ENCODE measurements at regions not wholly inside any gene's neighbourhood (a gene's known extent, or its start where the extent isn't known, plus 50 kb on each side); places are given as distances from the start of the nearest gene placed in this dataset.
"Not testable (repeated sequence)": the region's sequence is repeated elsewhere in the genome, so short reads cannot be mapped to it uniquely, and the experiment has no call there.

DNA sequence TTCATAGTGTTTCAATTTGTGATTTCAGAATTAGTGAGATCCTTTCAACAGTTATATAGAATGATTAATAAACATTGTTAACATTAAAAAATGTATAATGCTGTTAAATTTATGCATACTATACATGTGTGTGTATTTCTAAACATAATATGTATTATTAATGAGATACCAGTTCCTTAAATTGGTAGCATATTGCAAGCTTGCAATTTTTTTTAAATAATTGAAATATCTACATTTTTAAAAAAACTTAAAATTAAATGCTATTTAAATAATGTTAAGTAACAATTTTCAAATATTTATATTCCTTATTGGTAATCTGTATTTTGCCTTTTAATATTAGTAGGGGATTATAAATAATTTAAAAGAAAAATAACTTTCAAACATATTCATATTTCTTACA is 1479.5 kb upstream of the PCDH7 start:
- DNase-seq = no peak

DNA sequence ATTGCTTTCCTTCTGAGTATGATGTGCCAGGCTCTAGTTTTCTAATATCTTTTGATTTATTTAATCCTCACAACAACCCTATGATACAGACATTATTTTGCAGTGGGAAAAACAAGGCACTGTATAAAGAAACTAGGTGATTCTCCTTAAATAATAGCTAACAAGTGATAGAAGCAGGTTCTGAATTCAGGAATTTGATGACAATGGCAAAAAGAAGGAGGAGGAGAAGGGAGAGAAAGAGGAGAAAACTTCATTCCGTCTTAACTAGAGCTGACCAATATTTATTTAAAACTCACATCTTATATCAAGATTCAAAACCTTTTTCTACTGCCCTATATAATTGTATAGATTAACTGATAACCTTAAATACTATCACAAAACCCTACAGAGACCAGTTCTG is 1477.1 kb upstream of the PCDH7 start:
- no peak for DNase-seq

DNA sequence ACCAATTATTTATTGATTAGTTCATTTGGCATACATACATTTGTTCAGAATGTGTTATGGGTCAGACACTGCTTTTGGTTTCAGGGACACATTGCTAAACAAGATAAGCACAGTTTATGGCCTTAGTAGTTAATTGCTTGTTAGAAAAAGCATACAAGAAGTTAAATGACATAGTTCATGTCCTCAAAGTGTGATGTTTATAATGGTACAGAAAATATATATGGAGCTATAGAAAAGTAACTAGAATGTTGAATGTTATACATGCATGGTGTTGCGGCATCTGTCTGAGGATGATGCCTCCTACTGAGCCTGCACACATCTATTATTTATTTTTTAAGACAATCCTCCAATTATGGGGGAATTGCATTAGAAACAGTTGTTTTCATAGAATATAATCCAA is 1476.3 kb upstream of the PCDH7 start:
- DNase-seq = no peak

DNA sequence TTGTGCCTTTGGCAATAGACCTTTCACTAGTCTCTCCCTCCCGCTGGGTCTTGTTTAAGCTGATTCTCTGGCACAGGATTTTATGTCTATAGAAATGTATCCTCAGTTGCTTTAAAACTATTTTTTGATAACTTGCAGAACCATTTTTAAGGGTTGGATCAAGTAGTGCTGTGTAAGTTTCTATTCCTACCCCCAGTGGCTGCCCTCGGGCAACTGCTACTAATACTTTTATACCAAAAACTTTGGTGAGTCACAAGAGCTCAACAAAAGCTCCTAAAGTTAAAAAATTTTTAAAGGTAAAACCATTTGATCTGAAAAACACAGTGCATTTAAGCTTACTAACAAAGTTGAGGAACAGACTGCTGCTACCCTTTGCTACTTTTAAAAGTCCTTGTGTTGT is 1460.6 kb upstream of the PCDH7 start:
- no peak for DNase-seq

- DNase-seq = no peak
These were observed 1457.2 kb upstream of the PCDH7 start for GRCh38 chr4:29262986-29263385.

- DNase-seq = no peak
These were observed 1444.0 kb upstream of the PCDH7 start for GRCh38 chr4:29276150-29276549.

- no peak for DNase-seq
These were observed 1442.8 kb upstream of the PCDH7 start for GRCh38 chr4:29277381-29277780.

GRCh38 chr4:29278585-29278984 is 1441.6 kb upstream of the PCDH7 start:
- DNase-seq = no peak

DNA sequence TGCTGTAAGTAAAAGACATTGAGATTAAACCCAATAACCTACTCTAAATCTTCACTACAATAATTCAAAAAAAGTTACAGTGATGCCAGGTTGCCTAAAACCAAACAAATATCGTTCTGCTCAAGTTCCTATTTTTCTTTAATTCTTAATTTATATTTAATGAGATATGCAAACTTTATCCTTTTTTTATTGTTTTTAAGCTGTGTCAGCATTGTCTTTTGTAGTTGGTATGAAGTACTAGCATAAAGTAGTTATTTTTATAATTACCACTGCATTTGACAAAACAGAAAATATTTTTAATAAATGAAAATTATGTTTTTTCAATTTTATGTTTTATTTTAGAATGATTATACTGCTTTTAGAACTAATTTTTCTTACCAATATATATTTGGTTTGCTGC is 1431.1 kb upstream of the PCDH7 start:
- no peak for DNase-seq

- no peak for DNase-seq
These were observed 1424.9 kb upstream of the PCDH7 start for GRCh38 chr4:29295280-29295679.

DNA sequence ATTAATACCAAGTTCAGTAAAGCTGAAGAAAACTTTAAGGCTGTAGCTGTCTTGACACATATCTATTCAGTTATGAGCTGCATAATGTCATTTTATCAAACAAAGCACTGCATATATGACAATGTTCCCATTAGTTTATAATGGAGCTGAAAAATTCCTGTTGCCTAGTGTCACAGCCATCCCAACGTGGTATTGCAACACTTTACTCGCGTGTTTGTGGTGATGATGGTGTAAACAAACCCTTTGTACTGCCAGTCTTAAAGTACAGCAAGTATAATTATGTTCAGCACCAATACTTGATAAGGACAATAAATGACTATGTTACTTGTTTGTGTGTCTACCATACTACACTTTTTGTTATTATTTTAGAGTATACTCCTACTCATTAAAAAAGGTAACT is 1415.6 kb upstream of the PCDH7 start:
- DNase-seq = no peak

DNA sequence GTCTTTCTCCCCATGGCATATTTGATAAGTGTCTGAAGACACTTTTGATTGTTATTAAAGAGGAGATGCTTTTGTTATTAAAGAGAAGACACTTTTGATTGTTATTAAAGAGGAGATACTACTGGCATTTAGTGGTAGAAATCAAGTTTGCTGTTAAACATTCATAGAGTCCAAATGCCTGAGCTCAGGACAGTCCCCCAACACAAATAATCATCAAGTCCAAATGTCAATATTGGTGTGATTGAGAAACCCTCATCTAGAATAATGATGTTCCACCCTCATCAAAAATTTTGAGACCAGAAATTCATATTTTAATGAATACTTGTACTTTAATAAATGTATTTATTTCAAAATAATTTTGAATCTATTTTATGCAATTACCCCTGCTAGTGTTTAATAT is 1412.9 kb upstream of the PCDH7 start:
- no peak for DNase-seq

DNA sequence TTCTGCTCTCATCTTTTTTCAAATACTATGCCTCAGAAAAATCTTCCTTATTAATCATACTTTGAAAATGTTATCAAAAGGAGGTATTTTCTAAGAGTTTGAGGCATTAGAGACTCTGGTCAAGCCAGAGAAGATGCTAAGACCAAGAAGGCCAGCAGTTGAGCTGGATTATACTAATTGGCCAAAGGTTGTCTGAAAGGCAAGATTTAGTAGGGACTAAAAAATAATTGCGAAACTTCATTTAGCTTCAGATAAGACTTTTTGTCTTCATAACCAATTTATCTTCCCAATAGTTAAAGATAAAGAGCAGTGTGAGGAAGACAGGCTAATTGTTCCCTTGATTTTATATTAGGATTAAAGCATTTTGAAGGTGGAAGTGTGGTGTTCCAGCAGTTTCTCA is 1412.4 kb upstream of the PCDH7 start:
- no peak for DNase-seq

- DNase-seq = no peak
These were observed 1411.1 kb upstream of the PCDH7 start for GRCh38 chr4:29309050-29309449.

- DNase-seq = no peak
These were observed 1409.9 kb upstream of the PCDH7 start for GRCh38 chr4:29310252-29310651.

GRCh38 chr4:29311247-29311646 is 1408.9 kb upstream of the PCDH7 start:
- DNase-seq = no peak

DNA sequence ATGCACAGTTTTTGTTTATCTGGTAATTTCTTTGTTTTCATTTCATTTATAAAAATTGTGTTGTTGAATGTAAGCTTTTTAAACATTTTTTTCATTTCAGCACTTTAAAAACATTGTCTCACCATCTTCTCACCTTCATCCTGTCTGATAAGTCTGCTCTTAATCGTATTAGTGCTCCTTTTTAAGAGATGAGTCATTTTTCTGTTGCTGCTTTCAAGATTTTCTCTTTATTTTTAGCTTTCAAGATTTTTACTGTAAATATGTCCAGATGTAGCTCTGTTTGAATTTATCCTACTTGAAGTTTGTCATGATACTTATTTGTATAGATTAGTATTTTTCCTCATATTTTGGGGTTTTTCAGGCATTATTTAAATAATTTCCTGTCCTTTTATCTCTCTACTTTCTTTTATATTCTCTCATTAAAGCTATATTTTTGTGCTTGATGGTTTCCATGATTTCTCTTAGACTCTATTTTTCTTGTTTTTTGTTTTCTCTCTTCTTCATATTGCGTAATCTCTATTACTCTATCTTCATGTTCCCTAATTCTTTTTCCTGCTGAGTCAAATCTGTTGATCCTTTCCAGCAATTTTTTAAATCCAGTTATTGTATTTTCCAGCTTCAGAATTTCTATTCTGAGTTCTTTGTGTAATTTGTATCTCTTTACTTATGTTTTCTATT is 1400.4 kb upstream of the PCDH7 start:
- DNase-seq = no peak

DNA sequence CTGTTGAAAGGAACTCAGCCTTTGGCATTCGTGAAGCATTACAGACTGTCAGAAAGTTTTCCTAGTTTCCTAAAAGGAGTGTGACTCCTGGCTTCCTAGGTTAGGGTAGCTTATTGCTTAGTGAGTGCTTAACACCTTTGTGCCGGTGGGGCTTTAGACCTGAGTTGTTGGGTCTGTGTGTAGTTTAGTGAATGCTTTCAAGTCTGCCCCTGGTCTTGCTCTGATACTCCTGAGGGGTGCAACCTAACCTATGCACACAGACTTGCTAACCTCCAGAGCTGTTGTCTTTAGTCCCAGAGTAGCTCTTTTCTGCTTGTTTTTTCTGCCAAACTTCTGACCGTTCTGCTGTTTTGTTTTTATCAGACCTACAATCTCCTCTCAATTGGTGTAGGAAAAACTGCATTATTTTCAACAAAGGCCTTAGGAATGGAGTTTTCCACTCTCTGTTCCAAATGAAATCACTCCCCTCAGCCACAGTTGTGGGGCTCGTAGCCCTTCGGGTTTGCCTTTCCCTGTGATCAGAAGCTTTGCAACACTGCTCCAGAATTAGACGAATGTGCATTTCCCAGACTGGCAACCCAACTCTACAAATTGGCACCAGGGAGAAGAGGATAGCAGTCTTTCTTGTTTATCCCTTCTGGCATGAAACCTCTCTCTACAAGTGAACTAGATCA is 1399.1 kb upstream of the PCDH7 start:
- no peak for DNase-seq

GRCh38 chr4:29326004-29326403 is 1394.2 kb upstream of the PCDH7 start:
- DNase-seq = no peak

DNA sequence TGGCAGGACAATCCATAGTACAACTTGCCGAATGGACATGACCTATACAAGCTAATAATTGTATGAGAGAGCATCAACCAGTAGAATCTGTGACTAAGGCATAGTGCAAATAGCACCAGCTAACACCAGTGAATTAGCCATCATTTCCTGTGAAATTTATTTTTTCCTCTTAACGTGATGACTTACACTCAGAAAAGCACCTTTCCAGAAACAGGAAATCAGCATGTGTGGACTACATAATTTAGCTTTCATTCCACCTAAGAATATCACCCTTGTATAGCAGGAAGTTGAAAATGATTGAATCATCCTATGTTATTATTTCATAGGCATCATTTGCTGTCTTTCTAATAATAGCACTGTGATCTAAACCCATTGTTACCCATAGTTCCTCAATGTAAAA is 1393.4 kb upstream of the PCDH7 start:
- DNase-seq = no peak

- DNase-seq = no peak
These were observed 1383.3 kb upstream of the PCDH7 start for GRCh38 chr4:29336861-29337260.

DNA sequence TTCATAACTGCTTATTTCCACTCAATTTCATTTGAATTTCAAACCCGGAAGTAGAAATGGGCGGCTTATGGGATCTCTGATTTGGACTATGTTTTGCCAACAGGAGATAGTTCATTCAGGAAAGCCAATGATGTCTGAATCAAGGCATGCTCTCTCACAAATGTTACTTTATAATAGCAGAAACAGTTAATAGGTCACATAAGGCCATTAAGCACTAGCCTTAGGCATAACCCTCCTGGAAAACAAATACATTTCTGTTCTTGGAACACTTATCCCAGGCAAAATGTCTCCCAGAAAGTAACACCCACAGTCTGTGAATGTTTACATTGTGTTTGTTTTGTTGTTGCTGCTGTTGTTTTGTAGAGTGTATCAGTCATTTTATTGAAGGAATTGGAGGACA is 1347.2 kb upstream of the PCDH7 start:
- no peak for DNase-seq

GRCh38 chr4:29375716-29376115 is 1344.5 kb upstream of the PCDH7 start:
- no peak for DNase-seq

DNA sequence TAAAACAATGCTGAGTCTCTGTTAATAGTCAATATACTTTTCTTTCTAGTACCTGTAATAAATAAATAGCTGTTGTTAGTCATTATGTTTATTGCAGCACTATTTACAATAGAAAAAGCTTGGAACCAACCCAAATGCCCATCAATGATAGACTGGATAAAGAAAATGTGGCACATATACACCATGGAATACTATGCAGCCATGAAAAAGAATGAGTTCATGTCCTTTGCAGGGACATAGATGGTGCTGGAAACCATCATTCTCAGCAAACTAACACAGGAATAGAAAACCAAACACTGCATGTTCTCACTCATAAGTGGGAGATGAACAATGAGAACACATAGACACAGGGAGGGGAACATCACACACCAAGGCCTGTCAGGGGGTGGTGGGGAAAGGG is 1341.9 kb upstream of the PCDH7 start:
- DNase-seq = not testable (repeated sequence)

- no peak for DNase-seq
These were observed 1329.2 kb upstream of the PCDH7 start for GRCh38 chr4:29390921-29391320.

Data from NCI-H2227 treated with DMSO at 0.1 percent for 48 hours (cell line).